Choroid plexus epithelial cell (primary cell): ENCODE measurements at regions not wholly inside any gene's neighbourhood (a gene's known extent, or its start where the extent isn't known, plus 50 kb on each side); places are given as distances from the start of the nearest gene placed in this dataset.
A peak's percentile ranks its signal among the peaks of the same experiment; 100 is the strongest.

Experiments
- DNase-seq: peaks from one replicate; pipeline ENCODE4 v3.0.0-alpha.2; 2010; ENCODE audit warnings: low read depth
- H3K4me3 ChIP-seq: 2 replicates; pipeline ENCODE4 v1.5.1; 2011; ENCODE audit warnings: low read depth, mild to moderate bottlenecking, control low read depth, low read length, moderate library complexity
- CTCF ChIP-seq: conservative IDR thresholded peaks from 2 replicates; pipeline ENCODE4 v1.5.1; 2011; ENCODE audit warnings: low read depth, mild to moderate bottlenecking, control low read depth, inconsistent platforms, low read length, moderate library complexity

GRCh38 chr20:11063444-11063843 is 389.6 kb upstream of the JAG1 start:
- no peak for DNase-seq
- no peak for TF ChIP-seq CTCF
- H3K4me3 ChIP-seq, result no peak overlapping the region

GRCh38 chr20:11064946-11065345 is 391.1 kb upstream of the JAG1 start:
- no peak for DNase-seq
- no peak for TF ChIP-seq CTCF
- no peak overlapping the region for H3K4me3 ChIP-seq

- TF ChIP-seq CTCF, result no peak
- DNase-seq, result no peak
- H3K4me3 ChIP-seq, result no peak overlapping the region
Measured at GRCh38 chr20:11067359-11067758, 393.6 kb upstream of the JAG1 start.

- no peak for TF ChIP-seq CTCF
- H3K4me3 ChIP-seq, result no peak overlapping the region
- no peak for DNase-seq
Measured at GRCh38 chr20:11072982-11073381, 399.2 kb upstream of the JAG1 start.

- no peak for DNase-seq
- no peak for TF ChIP-seq CTCF
- no peak overlapping the region for H3K4me3 ChIP-seq
Measured at GRCh38 chr20:11076434-11077105, 402.8 kb upstream of the JAG1 start.

GRCh38 chr20:11077226-11077625 is 403.4 kb upstream of the JAG1 start:
- no peak for TF ChIP-seq CTCF
- DNase-seq, result no peak
- no peak overlapping the region for H3K4me3 ChIP-seq

GRCh38 chr20:11080010-11080409 is 406.2 kb upstream of the JAG1 start:
- H3K4me3 ChIP-seq, result no peak overlapping the region
- peak; percentile 17 for DNase-seq
- TF ChIP-seq CTCF, result no peak
